GM18517 (cell line): ENCODE measurements at regions not wholly inside any gene's neighbourhood (a gene's known extent, or its start where the extent isn't known, plus 50 kb on each side); places are given as distances from the start of the nearest gene placed in this dataset.

Experiments
- ATAC-seq: cut with Tn5 transposase; IDR thresholded peaks from one replicate; pipeline ENCODE4 v1.9.1; 2021; ENCODE audit warnings: mild to moderate bottlenecking, moderate library complexity; ENCODE audit not compliant: unreplicated experiment

DNA sequence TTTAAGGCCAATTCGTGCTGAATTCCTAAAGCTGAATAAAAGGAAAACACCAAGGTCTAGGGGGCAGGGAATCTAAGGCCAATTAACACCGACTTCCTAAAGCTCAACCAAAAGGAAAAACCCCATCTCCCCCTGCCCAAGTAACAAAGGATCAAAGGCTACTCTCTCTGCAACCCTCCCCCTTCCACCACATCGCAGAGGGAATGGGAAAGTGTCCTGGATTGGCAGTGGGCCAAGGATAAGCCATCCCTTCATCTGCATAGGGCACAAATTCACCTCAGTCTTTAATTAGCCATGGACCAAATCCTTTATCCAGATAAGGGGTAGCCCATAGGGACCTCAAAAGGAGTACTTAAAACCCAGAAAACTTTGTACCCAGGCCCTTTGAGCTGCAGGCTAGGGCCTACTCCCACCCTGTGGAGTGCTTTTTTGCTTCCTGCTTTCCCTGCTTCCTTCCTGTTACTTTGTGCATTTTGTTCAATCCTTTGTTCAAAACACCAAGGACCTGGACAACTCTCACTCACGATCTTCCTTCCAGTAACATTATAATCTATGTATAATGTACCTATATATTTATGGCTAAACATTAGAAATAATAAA is 2119.8 kb upstream of the CELF4 start:
- ATAC-seq, result no peak

- ATAC-seq, result no peak
These were observed 2115.5 kb upstream of the CELF4 start for GRCh38 chr18:39681061-39681460.

DNA sequence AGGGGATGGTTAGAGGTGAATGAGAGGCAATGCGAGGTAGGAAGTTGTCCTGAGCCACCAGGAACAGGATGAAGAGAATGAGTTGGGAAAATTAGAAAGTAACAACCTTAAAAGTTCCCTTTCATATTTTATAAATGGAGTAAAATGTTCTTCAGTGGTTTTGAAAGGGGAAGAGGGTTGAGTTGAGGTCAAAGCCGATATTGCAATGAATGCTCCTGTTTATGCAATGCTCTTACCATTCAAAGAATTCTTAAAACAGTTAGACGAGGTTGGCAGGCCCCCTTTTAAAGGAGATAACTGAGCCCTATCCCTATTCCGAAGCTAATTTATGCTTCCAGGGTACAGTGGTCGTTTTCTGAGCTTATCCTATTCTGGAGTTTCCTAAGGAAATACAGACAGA is 2110.3 kb upstream of the CELF4 start:
- no peak for ATAC-seq

- ATAC-seq, result no peak
These were observed 2109.8 kb upstream of the CELF4 start for GRCh38 chr18:39675368-39675767.

- no peak for ATAC-seq
These were observed 2106.6 kb upstream of the CELF4 start for GRCh38 chr18:39672171-39672570.

DNA sequence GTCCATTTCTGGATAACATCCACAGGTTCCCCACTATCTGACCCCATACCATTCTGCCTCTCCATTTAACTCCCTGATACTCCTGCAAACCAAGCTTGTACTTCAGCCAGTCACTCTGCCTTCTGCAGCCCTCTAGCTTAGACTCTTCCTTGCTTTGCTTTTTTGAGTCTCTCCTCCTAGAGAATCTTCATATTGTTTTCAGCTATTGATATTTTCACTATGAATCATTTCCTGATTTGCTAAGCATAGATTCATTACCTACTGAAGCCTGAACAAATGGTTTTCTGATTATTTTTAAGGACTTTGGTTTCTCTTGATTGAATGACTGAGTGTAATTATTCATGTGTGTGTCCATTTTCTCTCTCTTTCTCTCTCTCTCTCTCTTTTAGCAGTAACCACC is 2102.3 kb upstream of the CELF4 start:
- ATAC-seq, result no peak

- ATAC-seq, result no peak
These were observed 2100.9 kb upstream of the CELF4 start for GRCh38 chr18:39666541-39666940.

DNA sequence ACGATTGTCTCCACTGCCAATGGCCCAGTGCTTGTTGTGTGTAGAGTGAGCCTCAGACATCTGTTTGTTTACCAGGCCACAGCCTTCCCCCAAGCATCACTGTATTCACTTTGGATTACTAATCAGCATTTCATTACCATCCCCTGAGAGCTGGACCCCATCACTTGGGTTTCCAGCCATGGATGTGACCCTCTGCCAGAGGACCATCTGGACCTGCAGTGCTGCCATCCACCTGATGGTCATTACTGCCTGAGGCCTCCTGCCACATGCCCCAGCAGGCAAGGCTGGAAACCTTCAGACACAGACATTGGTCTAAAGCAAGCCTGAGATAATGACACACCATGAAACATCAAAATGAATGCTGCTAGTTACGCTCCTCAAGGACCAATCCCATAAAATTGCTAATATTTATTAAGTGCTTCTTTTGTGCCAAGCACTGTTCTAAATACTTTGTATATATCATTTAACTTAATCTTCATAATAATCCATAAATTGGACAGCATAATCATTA is 2096.3 kb upstream of the CELF4 start:
- no peak for ATAC-seq

GRCh38 chr18:39660141-39660540 is 2094.5 kb upstream of the CELF4 start:
- ATAC-seq, result no peak

GRCh38 chr18:39655341-39655740 is 2089.7 kb upstream of the CELF4 start:
- no peak for ATAC-seq

DNA sequence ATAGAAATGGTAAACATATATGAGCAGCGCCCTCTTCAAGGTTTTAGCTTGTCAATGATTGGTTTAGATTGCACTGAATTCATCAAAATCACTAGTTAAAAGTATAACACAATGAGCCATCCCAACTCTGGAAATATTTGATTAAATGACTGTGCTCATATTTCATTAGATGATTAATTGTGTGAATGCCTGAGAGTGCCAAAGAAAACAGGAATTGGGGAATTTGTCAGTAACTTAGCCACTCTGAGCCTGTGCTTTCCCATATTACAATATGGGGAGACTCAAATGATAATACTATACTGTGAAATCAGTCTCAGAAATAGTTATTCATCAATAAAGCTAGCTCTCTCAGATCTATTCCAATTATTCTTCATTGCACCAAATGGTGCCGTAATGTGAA is 2087.6 kb upstream of the CELF4 start:
- no peak for ATAC-seq

GRCh38 chr18:39648616-39649015 is 2083.0 kb upstream of the CELF4 start:
- ATAC-seq, result no peak

DNA sequence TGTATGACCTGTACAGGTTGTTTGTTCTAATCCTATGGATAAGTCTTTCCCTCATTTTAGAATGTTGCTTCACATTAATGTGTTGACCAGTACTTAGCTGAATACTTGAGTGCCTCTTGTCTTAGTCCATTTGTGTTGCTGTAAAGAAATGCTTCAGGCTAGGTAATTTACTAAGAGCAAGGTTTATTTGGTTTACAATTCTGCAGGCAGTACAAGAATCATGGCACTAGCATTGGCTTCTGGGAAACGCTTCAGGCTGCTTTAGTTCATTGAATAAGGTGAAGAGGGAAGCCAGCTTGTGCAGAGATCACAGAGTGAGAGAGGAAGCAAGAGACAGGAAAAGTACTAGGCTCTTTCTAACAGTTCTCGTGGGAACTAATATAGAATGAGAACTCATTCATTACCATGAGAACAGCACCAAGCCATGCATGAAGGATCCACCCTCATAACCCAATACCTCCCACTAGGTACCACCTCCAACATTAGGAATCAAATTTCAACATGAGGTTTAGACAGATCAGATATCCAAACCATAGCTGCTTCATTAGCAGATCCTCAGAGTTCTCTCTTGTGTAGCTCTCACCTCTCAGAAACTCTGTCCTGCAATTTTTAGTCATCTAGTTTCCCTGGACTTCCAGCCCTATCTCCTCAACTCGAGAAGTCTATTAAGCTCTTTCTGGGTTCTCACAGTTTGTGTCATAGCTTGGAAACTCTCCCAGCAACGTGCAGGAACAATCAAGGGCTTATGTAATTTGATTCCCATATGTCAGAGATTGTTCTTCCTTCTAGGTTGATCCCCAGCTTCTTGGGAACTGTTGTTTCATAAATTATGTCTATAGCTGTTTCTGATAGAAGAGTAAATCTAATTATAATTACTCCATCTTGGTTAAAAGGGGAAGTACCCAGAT is 2082.3 kb upstream of the CELF4 start:
- ATAC-seq, result no peak

- no peak for ATAC-seq
These were observed 2072.6 kb upstream of the CELF4 start for GRCh38 chr18:39638224-39638623.

DNA sequence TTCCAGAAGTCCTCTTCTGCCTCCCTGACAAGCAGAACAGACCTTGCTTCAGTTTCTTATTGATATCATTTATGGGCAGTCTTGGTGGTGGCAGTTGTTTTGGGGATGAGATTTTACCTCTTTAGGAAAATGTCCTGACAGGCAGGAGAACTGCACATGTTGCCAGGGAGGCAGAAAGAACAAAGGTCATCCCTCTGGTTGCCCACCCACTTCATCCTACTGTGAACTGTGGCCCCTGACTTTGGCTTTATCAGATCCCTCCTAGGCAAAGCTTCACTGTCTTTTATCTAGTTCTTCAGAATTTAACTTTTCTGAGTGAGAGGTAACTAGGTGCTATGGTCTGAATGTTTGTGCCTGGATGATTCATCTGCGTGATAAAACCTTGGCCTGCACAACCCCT is 2071.3 kb upstream of the CELF4 start:
- no peak for ATAC-seq

DNA sequence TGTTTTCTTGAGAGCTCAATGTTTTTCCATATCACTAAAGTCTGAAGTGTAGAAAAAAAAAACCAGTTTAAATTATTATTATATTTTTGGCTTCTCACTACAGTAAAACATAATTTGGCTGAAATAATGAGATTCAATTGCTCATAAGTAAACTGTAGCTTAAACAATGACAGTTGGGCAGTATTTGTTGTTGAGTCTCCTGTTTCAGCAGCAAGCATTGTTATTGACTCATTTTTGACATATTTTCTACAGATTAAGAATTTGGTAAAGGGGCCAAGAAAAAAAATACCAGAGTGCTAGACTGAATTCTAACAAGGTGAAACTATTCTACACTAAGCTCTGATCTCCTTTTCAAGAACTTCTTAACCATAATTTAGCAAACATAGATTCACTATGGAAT is 2070.4 kb upstream of the CELF4 start:
- ATAC-seq, result no peak

DNA sequence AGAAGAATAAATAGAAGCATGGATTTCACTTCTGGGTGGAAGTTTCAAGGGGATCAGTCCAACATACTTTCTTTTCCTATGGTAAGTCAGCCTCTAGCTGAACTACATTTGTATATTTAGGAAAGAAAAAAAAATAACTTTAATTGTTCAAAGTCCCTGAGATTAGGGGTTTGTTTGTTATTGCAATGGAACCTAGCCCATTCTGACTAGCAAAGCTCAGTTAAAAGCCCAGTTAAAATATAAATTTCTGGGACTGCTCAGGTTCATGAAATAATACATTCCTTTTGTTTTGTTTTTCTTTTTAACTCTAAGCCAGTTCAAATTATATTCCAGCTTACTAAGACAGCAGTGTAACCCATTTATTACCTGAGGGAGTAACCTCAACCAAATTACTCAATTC is 2069.6 kb upstream of the CELF4 start:
- no peak for ATAC-seq

DNA sequence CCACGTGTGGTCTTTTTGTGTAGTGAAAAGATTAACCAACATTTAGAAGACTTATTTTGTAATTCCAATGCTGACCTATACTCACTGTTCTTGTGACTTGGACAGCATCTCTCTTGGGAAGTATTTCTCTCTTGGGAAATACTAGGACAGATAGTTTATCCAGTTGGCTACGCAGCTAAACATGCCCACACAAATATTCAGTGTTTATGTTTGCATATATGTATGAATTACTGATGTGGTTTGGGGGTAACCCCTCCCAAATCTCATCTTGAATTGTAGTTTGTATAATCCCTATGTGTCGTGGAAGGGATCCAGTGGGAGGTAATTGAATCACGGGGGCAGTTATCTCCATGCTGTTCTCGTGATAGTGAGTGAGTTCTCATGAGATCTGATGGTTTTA is 2062.3 kb upstream of the CELF4 start:
- ATAC-seq, result no peak

GRCh38 chr18:39624961-39625360 is 2059.4 kb upstream of the CELF4 start:
- ATAC-seq, result no peak

DNA sequence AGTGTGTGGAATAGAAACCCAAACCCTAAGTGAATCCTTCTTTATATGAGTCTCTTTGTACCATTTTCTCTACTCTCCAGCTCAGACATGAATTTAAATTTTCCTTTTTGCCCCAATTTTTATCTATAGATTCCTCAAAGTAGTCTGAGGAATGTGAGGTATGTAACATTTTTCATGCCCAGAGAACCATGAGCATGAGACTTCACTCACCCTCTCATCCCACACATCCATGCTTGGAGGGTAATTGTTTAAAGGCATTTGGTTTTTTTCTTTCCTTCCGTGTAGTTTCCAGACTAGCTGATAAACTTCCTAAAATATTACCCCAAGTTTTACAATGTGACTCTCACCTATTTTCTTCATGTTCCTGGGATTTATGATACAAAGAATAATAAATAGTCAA is 2056.8 kb upstream of the CELF4 start:
- ATAC-seq, result no peak

DNA sequence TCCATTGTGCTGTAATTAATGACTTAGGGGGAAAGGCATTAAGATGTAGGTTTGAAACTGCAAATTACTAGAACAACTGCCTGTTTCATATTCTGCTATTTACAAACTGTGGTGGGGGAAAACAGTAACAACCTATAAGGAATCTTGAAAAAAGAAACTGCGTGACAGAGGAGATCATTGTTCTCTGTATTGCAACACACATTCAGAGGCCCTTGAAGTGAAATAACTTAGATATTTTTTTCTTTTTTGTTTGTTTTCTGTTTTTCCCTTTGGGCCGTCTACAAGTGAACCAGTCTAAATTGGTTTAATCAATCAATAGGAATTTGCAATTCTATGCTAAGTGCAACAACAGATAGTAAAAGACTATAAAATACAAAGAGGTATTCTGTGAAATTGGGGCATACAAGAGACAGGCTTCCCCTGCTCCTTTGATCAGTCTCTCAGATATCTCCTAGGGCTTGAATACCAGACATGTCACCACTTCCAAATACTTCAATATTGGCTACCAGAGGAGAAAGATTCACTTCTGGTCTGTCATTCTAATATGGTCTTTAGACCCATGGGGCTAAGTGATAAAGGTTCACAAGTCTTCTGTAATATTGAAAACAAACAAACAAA is 2055.1 kb upstream of the CELF4 start:
- ATAC-seq, result no peak
